HG02763 (cell line): ENCODE measurements at regions not wholly inside any gene's neighbourhood (a gene's known extent, or its start where the extent isn't known, plus 50 kb on each side); places are given as distances from the start of the nearest gene placed in this dataset.

Experiments used
- ATAC-seq: cut with Tn5 transposase; IDR thresholded peaks from one replicate; pipeline ENCODE4 v1.9.1; 2021; ENCODE audit warnings: mild to moderate bottlenecking, moderate library complexity; ENCODE audit not compliant: unreplicated experiment

GRCh38 chr15:47824147-47824546 lies 106.8 kb downstream of the SEMA6D start:
- ATAC-seq, result no peak

GRCh38 chr15:47829667-47830066 lies 112.4 kb downstream of the SEMA6D start:
- ATAC-seq, result no peak

- ATAC-seq, result no peak
Measured at GRCh38 chr15:47834093-47834492, 116.8 kb downstream of the SEMA6D start.

GRCh38 chr15:47839233-47839825 lies 122.0 kb downstream of the SEMA6D start:
- ATAC-seq, result no peak

- no peak for ATAC-seq
Measured at GRCh38 chr15:47843124-47843663, 125.9 kb downstream of the SEMA6D start.

- no peak for ATAC-seq
Measured at GRCh38 chr15:47844437-47844836, 127.1 kb downstream of the SEMA6D start.

GRCh38 chr15:47846128-47846868 lies 129.0 kb downstream of the SEMA6D start:
- no peak for ATAC-seq

- no peak for ATAC-seq
Measured at GRCh38 chr15:47846876-47847275, 129.6 kb downstream of the SEMA6D start.

- ATAC-seq, result no peak
Measured at GRCh38 chr15:47856071-47856470, 138.8 kb downstream of the SEMA6D start.

- no peak for ATAC-seq
Measured at GRCh38 chr15:47857014-47857775, 139.9 kb downstream of the SEMA6D start.

GRCh38 chr15:47857776-47858167 lies 140.5 kb downstream of the SEMA6D start:
- no peak for ATAC-seq

GRCh38 chr15:47861111-47861903 lies 144.0 kb downstream of the SEMA6D start:
- ATAC-seq, result no peak

GRCh38 chr15:47862402-47862801 lies 145.1 kb downstream of the SEMA6D start:
- ATAC-seq, result no peak

- ATAC-seq, result no peak
Measured at GRCh38 chr15:47866446-47866845, 149.1 kb downstream of the SEMA6D start.

GRCh38 chr15:47870300-47870955 lies 153.1 kb downstream of the SEMA6D start:
- no peak for ATAC-seq

GRCh38 chr15:47870956-47871625 lies 153.8 kb downstream of the SEMA6D start:
- ATAC-seq, result no peak

GRCh38 chr15:47872208-47872607 lies 154.9 kb downstream of the SEMA6D start:
- no peak for ATAC-seq

GRCh38 chr15:47872869-47873432 lies 155.6 kb downstream of the SEMA6D start:
- ATAC-seq, result no peak

GRCh38 chr15:47876986-47877385 lies 159.7 kb downstream of the SEMA6D start:
- ATAC-seq, result no peak
